Renal cortical epithelial cell (primary cell): ENCODE measurements at regions not wholly inside any gene's neighbourhood (a gene's known extent, or its start where the extent isn't known, plus 50 kb on each side); places are given as distances from the start of the nearest gene placed in this dataset.
"Not testable (repeated sequence)": the region's sequence is repeated elsewhere in the genome, so short reads cannot be mapped to it uniquely, and the experiment has no call there.

Source experiments
- DNase-seq: peaks from one replicate; pipeline ENCODE4 v3.0.0-alpha.2; 2011; ENCODE audit warnings: low read depth

DNA sequence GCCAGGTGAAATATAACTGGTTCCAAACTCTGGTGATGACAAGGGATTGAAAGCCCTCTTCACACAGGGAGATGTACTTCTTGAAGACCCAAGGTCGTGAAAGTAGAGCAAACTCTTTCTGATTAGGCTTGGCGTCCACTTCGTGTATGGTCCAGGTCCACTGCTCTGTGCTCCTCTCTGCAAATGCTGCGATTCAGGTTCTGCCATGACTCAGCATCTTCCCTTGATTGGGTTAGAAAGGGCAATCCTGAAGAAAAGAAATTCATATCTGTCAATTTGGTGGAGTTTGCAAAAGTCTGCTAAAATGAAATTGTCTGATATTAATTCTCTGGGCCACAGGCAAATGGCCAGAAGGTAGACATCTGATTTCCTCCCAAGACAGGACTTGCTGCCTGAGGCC lies 431.4 kb downstream of the ACTR3B start:
- DNase-seq = no peak

GRCh38 chr7:153193144-153193595 lies 433.6 kb downstream of the ACTR3B start:
- DNase-seq = no peak

DNA sequence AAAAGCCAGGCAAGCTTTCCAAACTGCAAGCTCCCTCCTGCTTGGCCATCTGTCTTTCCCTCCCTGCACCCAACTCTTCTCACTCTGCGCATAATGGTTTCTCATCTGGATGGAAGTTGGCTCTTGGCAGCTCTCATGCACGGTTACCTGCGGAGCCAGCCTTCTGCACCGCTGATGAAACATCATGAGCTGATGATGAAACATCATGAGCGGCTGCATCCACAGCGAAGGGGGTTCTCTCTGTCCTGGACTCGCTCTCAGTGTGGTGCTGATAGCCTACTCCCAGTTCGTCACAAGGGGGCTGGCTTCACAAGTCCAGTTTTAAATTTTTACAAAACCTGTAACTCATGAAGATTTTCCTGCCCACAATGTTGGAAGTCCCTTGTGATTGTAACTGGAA lies 457.5 kb downstream of the ACTR3B start:
- DNase-seq = no peak

- no peak for DNase-seq
Measured at GRCh38 chr7:153224890-153225289, 465.3 kb downstream of the ACTR3B start.

GRCh38 chr7:153245136-153245535 lies 485.6 kb downstream of the ACTR3B start:
- not testable (repeated sequence) for DNase-seq

DNA sequence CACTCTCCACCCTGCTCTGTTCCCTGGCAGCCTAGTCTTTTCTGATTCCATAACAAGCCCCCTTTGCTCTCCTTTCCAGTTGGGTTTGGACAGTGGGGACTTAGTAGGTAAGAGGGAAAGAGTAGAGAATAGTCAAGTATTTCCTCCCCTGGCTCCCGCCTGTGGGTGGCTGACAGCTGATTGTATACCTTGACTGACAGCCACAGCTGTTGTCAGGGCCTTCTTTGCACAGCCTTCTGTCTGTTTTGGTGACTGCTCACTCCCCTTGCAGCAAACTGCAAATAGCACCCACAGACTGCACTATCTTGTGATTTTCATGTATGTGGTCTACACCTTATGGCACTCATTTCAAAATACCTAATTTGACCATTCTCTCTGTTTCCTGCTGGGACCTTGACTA lies 486.3 kb downstream of the ACTR3B start:
- DNase-seq = no peak

DNA sequence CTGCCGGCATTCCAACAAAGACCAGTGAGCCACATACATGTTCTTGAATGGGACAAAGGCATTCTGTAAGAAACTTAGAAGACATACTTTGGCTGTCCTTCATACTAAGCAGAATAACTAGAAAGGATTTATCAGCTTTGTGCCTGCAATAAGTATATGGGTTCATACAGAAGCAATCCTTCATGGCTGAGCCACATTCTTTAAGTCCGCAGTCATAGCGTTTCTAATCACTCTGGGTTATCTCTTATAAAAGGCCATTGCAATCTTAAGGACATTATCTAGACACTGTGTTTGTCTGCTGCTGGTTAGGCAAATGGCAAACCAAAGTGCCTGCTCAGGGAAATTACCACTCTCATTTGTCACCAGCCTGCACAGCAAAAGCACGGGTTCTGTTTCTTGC lies 488.4 kb downstream of the ACTR3B start:
- DNase-seq = no peak

DNA sequence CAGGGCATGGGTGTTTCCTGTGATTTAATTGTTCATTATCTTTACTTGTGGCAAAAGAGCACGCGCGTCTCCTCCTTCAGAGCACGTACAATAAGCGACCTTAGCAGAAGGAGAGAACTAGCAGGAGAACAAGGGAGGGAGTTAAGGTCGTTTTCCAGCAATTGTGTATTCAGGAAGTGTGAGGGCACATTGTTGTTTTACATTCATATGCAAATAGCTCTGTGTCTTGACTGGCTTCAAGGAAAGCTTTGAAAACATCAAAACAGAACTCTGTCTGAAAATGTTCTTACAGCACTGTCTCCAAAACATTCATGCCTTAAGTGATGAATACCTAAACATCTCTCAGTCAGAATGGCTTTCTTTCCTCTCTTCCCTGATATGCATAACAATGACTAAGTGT lies 499.1 kb downstream of the ACTR3B start:
- no peak for DNase-seq

- DNase-seq = no peak
Measured at GRCh38 chr7:153276394-153276793, 516.8 kb downstream of the ACTR3B start.

DNA sequence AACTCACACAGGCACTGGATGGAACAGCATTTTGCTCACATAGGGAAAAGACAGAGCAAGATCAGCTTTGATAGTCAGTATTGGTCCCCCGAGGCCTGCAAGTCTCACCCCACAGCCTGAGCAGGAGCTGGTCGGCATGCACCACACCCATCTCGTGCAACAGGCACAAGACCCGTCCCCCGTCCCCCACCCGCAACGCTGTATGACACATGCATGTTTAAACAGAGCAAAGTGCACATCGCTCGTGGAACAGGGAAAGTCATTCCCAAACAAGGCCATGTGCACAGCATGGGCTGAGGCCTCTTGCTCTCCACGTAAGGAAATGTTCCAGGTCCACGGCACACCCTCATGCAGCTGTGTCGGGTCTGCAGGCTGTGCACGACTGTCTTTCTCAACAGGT lies 527.2 kb downstream of the ACTR3B start:
- no peak for DNase-seq

GRCh38 chr7:153290066-153290465 lies 530.5 kb downstream of the ACTR3B start:
- DNase-seq = no peak

DNA sequence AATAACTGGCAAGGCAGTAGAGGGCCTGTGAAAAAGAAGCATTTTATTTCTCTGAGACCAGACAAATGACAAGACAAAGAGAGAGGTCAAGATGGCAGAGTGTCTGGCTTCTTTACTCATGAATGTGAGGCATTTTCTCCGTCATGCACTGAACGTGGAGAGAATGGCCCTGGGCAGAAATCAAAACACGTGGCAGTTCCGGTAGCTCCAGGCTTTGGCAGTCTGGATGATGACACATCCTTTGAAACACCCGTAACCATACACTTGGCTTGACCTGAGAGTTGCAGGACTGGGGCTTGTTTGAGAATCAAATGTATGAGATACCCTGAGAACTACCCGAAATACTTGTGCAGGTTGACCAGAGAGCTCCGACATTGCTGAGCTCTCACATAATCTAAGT lies 537.6 kb downstream of the ACTR3B start:
- DNase-seq = no peak

- no peak for DNase-seq
Measured at GRCh38 chr7:153301936-153302335, 542.4 kb downstream of the ACTR3B start.

DNA sequence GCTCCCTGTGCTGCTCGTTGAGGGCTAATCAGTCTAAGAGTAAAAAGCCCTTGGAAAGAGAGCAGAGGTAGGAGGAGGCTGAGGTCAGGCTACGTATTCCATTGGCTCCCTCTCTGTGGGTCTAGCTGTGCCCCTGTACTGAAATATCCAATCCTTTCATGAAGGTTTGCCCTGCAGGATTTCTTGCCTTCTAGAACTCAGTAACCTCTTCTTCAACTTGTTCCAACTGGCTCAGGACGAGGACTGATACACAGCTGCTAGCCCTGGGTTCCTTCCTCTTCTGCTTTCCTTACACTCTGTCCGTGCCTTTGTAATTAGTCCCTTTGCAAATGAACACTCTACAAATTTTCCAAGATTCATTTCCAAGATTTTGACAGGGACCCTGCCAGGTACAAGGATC lies 560.5 kb downstream of the ACTR3B start:
- no peak for DNase-seq

DNA sequence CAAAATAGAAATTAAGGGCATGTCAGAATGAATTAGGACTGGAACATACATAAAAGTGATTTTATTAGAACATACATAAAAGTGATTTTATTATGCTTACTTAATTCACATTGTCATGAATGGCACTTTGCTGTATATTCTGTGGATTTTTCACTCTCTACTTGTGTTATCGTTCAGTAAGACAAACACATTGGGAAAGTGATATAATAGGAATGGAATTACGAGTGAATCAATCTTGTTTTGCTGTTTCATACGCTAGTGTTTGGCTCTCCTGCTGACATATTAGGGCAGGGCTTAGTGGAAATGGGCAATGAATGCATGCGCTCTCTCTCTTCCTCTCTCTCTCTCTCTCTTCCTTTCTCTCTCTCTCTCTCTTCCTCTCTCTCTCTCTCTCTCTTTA lies 561.1 kb downstream of the ACTR3B start:
- no peak for DNase-seq

DNA sequence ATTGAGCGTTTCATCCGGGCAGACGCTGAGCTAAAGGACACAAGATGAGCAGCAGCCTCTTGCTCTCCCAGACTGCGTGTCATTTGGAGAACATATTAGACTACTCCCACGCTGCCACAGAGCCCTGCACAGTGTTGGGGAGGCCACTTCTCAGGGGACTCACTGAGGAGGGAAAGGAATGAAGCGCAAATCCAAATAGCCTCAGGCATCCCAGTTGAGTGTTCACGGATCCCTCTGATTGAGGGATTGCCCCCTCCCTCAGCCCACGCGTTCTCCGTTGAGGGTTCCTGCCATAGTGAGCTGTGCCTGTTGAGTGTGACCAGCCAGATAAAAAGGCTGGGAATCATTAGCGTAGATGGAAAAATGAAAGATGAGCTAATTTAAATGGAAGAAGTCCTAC lies 563.4 kb downstream of the ACTR3B start:
- DNase-seq = no peak

DNA sequence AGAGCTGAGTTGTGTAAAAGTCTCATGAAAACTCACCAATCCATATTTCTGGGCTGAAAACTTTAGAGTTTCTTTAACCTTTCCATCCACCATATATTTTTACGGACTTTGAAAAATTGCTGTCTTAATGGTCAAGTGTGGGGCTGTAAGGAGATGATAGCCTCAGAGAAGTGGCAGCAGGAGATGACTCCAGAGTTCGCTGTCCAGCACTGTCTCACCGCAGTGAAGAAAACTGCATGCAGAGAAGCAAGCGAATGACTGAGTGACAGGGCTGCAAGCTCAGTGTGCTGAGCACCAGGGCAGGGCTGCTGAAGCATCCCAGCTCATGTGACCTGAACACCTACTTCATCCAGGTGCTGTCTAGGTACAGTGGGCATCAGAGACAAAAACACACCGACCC lies 564.5 kb downstream of the ACTR3B start:
- no peak for DNase-seq

GRCh38 chr7:153327683-153328082 lies 568.1 kb downstream of the ACTR3B start:
- no peak for DNase-seq

GRCh38 chr7:153331427-153331826 lies 571.9 kb downstream of the ACTR3B start:
- no peak for DNase-seq

DNA sequence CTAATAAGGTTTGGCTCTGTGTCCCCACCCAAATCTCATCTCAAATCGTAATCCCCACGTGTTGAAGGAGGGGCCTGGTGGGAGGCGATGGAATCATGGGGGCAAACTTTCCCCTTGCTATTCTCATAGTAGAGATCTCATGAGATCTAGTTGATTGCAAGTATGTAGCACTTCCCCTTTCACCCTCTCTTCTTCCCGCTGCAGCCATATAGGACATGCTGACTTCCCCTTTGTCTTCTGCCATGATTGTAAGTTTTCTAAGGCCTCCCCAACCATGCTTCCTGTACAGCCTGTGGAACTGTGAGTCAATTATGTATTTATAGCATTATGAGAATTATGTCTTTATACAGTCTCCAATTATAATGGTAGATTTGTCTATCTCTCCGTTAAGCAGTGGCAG lies 594.5 kb downstream of the ACTR3B start:
- DNase-seq = no peak

DNA sequence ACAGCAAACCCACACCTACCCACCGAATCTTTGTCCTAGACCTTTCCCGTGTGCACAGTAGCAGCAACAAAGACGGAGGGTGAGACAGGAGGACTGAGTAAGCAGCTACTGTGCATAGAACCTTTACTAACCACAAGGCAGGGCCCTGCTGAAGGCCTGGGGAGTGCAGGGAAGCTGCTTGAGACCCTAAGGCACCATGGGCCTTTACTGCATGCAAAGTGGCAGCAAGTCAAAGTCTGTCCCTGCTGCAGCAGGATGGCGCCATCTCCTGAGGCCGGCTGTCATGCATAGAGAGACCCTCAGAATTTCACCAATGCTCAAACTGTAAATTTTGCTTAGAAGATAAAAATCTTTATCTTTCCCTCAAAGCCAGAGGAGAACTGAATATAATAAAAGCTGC lies 610.5 kb downstream of the ACTR3B start:
- DNase-seq = no peak

- no peak for DNase-seq
Measured at GRCh38 chr7:153380636-153381035, 621.1 kb downstream of the ACTR3B start.

DNA sequence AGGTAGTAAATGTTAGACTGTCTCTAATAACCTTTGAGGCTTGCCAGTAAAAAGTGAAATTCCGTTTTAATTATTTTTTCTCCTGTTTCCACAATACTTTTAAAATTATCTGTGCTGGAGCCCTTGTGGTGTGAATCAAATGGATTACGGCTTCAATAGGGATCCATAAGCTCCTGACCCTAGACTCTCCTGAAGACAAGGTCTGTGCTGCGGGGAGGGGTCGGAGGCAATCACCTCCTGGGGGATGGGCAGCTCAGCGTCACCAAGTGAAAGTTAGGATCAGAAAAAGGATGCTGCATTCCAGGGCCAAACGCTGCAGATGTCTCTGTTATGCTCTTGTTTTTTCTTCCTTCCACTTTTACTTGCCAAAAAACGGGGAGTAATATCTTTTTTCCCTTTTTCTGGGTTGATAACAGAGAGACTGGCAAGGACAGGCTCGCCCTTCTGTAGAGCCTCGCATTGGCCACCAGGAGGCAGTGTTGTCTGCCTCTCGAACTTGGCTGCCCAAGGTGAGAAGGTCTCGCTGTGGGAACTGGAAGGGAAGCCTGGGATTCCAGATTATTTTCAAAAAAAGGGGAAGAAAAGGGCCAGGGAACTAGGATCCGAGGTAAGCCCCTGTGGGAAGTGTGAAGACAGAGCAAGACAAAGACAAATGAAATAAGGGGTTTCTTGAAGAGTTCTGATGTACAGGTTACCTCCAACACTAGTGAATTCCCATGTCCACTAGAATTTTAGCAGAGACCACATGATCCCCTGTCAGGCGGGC lies 621.9 kb downstream of the ACTR3B start:
- no peak for DNase-seq

- no peak for DNase-seq
Measured at GRCh38 chr7:153382641-153383101, 623.1 kb downstream of the ACTR3B start.
